ENCODE measurements at regions not wholly inside any gene's neighbourhood (a gene's known extent, or its start where the extent isn't known, plus 50 kb on each side); places are given as distances from the start of the nearest gene placed in this dataset.

DNA sequence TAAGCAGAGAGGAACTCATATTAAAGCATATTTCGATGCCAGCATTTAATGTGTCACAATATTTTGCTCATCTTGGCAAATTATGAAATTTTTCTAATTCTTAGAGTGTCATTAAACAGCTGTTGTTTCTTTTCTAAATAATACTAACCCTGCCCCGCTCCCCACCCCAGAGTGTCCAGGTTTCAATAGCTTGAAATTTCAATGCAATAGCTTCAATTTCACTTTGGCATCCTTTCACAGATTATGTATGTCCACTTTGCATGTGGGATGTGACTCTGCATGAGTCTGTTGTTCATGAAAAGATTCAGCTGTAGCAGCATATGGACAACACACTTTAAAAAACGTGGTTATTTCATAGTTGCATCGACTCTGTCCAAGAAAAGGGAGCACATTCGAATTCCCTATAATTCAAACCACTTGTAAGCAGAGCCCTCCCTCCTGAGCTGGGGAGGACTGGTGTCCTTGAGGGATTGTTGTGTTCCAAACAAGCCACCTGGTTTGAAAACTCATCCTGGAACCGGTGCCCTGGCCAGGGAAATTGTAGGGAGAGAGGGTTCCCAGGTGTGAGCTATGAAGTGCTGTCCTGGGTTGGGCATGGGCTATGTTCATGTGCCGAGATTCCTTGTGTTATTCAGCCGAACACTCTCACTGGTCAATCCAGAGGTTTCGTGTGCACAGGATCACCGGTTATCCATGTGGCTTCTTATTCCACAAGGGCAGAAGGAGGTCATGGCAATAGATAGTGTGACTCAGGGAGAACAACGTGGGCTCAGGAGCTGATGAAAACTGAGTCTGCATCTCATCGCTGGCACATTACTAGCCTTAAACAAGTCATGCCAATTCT lies 64.6 kb upstream of the CREB5 start:
- DNase-seq (ENCODE audit: extremely low read depth in 1 of 4, low spot score in 3 of 4): no peak
- no TSS peak for BruUV-seq (replicated peaks)
- ChIA-PET CTCF (ENCODE audit: low intra/inter-chr PET ratio) (no interaction called here), POLR2A (interaction anchor here (0.7 kb wide), 1 partner anchor 1902 kb away, joined by 4 read pairs; no protein-coding TSS in a partner anchor)
- H3K4me3 ChIP-seq: no peak overlapping the region
- intact Hi-C loops (cut with micrococcal nuclease): no loop called here
- H3K9ac ChIP-seq (ENCODE audit: insufficient read depth in 1 of 2, low read depth in 2 of 2, low read length in 2 of 2): no peak overlapping the region
- H3K27me3 ChIP-seq (ENCODE audit: control insufficient read depth in 2 of 2, insufficient read depth in 2 of 2, low read length in 2 of 2): peaks cover 0 to 5% of the 10 kb centered on the region in 2 experiments; a peak in 3 of 5 replicates
- H3K4me2 ChIP-seq (ENCODE audit: insufficient read depth, low read length): no peak overlapping the region
- in situ Hi-C loops (cut with MboI): no loop called here
- no peaks in the 10 kb centered on the region for H4K20me1 ChIP-seq (replicated peaks; ENCODE audit: control insufficient read depth, insufficient read depth, low read length)
- H3K9me3 ChIP-seq (replicated peaks; ENCODE audit: control insufficient read depth, insufficient read depth, low read depth, low read length): no peaks in the 10 kb centered on the region
- H3K27ac ChIP-seq (ENCODE audit: extremely low read depth, low read depth, low read length): no peak overlapping the region
- no peaks in the 10 kb centered on the region for H3K9me1 ChIP-seq (ENCODE audit: control insufficient read depth, insufficient read depth, low read length)
- no peak for ATAC-seq
- no peaks in the 10 kb centered on the region for H3K79me2 ChIP-seq (ENCODE audit: control insufficient read depth, insufficient read depth, low read length)
- no peaks in the 10 kb centered on the region for H3K36me3 ChIP-seq (ENCODE audit: control insufficient read depth, insufficient read depth, low read length)
- H2AFZ ChIP-seq (ENCODE audit: low read depth, low read length): no peak overlapping the region
- under 1% methylated on average over 12 of the region's 12 CpGs for WGBS (ENCODE audit: insufficient coverage, low coverage, missing lambda C conversion rate)
- FAIRE-seq: no peak
- no peaks in the 10 kb centered on the region for H3K4me1 ChIP-seq (replicated peaks in 1 of 2; ENCODE audit: control insufficient read depth in 2 of 2, insufficient read depth in 2 of 2, low read length in 2 of 2)
- TF ChIP-seq ELF2 (CRISPR knock-in tag; IDR thresholded peaks at IDR 0.05) (no peak), TFE3 (CRISPR knock-in tag; IDR thresholded peaks at IDR 0.05) (no peak), ZBTB8A (IDR thresholded peaks at IDR 0.05; ENCODE audit: partially characterized antibody) (no peak), BRF1 (IDR thresholded peaks at IDR 0.05; ENCODE audit: borderline replicate concordance, extremely low read depth, insufficient read length) (no peak), SMARCB1 (IDR thresholded peaks at IDR 0.05; ENCODE audit: insufficient read length, low read depth) (no peak), MTA1 (IDR thresholded peaks at IDR 0.05; ENCODE audit: borderline replicate concordance) (no peak), BRF2 (IDR thresholded peaks at IDR 0.05; ENCODE audit: borderline replicate concordance, insufficient read depth, insufficient read length) (no peak), PRMT5 (CRISPR knock-in tag; IDR thresholded peaks at IDR 0.05) (no peak)
- TF ChIP-seq, protein P1, sequence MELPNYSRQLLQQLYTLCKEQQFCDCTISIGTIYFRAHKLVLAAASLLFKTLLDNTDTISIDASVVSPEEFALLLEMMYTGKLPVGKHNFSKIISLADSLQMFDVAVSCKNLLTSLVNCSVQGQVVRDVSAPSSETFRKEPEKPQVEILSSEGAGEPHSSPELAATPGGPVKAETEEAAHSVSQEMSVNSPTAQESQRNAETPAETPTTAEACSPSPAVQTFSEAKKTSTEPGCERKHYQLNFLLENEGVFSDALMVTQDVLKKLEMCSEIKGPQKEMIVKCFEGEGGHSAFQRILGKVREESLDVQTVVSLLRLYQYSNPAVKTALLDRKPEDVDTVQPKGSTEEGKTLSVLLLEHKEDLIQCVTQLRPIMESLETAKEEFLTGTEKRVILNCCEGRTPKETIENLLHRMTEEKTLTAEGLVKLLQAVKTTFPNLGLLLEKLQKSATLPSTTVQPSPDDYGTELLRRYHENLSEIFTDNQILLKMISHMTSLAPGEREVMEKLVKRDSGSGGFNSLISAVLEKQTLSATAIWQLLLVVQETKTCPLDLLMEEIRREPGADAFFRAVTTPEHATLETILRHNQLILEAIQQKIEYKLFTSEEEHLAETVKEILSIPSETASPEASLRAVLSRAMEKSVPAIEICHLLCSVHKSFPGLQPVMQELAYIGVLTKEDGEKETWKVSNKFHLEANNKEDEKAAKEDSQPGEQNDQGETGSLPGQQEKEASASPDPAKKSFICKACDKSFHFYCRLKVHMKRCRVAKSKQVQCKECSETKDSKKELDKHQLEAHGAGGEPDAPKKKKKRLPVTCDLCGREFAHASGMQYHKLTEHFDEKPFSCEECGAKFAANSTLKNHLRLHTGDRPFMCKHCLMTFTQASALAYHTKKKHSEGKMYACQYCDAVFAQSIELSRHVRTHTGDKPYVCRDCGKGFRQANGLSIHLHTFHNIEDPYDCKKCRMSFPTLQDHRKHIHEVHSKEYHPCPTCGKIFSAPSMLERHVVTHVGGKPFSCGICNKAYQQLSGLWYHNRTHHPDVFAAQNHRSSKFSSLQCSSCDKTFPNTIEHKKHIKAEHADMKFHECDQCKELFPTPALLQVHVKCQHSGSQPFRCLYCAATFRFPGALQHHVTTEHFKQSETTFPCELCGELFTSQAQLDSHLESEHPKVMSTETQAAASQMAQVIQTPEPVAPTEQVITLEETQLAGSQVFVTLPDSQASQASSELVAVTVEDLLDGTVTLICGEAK (IDR thresholded peaks at IDR 0.05): no peak
- TF ChIP-seq, protein P1 (CRISPR knock-in tag; IDR thresholded peaks at IDR 0.05): no peak
